ENCODE measurements at regions not wholly inside any gene's neighbourhood (a gene's known extent, or its start where the extent isn't known, plus 50 kb on each side); places are given as distances from the start of the nearest gene placed in this dataset.

- no peak for TF ChIP-seq CTCF (IDR thresholded peaks at IDR 0.05; ENCODE audit: low read depth, low read length)
- H3K4me3 ChIP-seq: no peak overlapping the region
These were observed 265.9 kb upstream of the FERMT1 start for GRCh38 chr20:6388671-6389197.

GRCh38 chr20:6384956-6385486, 262.2 kb upstream of the FERMT1 start:
- H3K36me3 ChIP-seq: no peaks in the 10 kb centered on the region

More at GRCh38 chr20:6388671-6389197, 265.9 kb upstream of the FERMT1 start:
- no peaks in the 10 kb centered on the region for H3K9me3 ChIP-seq (ENCODE audit: low read depth)
- no peaks in the 10 kb centered on the region for H3K27me3 ChIP-seq
- peaks cover 7% of the 10 kb centered on the region for H3K4me1 ChIP-seq (ENCODE audit: low read depth)
- H3K27ac ChIP-seq: no peak overlapping the region
- DNase-seq (ENCODE audit: low read depth in 1 of 2, low spot score in 1 of 2): peak in 1 of 2 donors; percentile 38
- no peaks in the 10 kb centered on the region for H3K36me3 ChIP-seq

GRCh38 chr20:6384380-6384779, 261.6 kb upstream of the FERMT1 start:
- Histone ChIP-seq H3K27ac (no peak overlapping the region), H3K4me1 (ENCODE audit: low read depth) (peaks cover 20% of the 10 kb centered on the region), H3K27me3 (no peaks in the 10 kb centered on the region), H3K36me3 (no peaks in the 10 kb centered on the region), H3K4me3 (no peak overlapping the region), H3K9me3 (ENCODE audit: low read depth) (no peaks in the 10 kb centered on the region)
- peak in 1 of 2 donors; percentile 6 for DNase-seq (ENCODE audit: low read depth in 1 of 2, low spot score in 1 of 2)
- TF ChIP-seq CTCF (IDR thresholded peaks at IDR 0.05; ENCODE audit: low read depth, low read length): no peak

More at GRCh38 chr20:6384956-6385486, 262.2 kb upstream of the FERMT1 start:
- Histone ChIP-seq H3K27ac (no peak overlapping the region), H3K4me3 (no peak overlapping the region), H3K4me1 (ENCODE audit: low read depth) (peaks cover 20% of the 10 kb centered on the region), H3K27me3 (no peaks in the 10 kb centered on the region), H3K9me3 (ENCODE audit: low read depth) (no peaks in the 10 kb centered on the region)
- TF ChIP-seq CTCF (IDR thresholded peaks at IDR 0.05; ENCODE audit: low read depth, low read length): no peak
- no peak for DNase-seq (ENCODE audit: low read depth in 1 of 2, low spot score in 1 of 2)

- peak; percentile 59 to 74 for DNase-seq (ENCODE audit: low read depth in 1 of 2, low spot score in 1 of 2)
- peak; percentile 64 for TF ChIP-seq CTCF (IDR thresholded peaks at IDR 0.05; ENCODE audit: low read depth, low read length)
- H3K36me3 ChIP-seq: no peaks in the 10 kb centered on the region
- H3K4me1 ChIP-seq (ENCODE audit: low read depth): peaks cover 20% of the 10 kb centered on the region
- no peak overlapping the region for H3K4me3 ChIP-seq
- H3K27ac ChIP-seq: peak overlapping the region; percentile 78
- H3K9me3 ChIP-seq (ENCODE audit: low read depth): no peaks in the 10 kb centered on the region
- no peaks in the 10 kb centered on the region for H3K27me3 ChIP-seq
These were observed 259.1 kb upstream of the FERMT1 start for GRCh38 chr20:6381887-6382286.

GRCh38 chr20:6362245-6362644, 239.4 kb upstream of the FERMT1 start:
- Histone ChIP-seq H3K27ac (no peak overlapping the region), H3K27me3 (no peaks in the 10 kb centered on the region), H3K4me3 (no peak overlapping the region), H3K4me1 (ENCODE audit: low read depth) (peaks cover 9% of the 10 kb centered on the region), H3K36me3 (no peaks in the 10 kb centered on the region), H3K9me3 (ENCODE audit: low read depth) (no peaks in the 10 kb centered on the region)
- DNase-seq (ENCODE audit: low read depth in 1 of 2, low spot score in 1 of 2): no peak
- TF ChIP-seq CTCF (IDR thresholded peaks at IDR 0.05; ENCODE audit: low read depth, low read length): no peak

All from cardiac muscle cell (in vitro differentiated cells and primary cell).